Upper lobe of left lung (tissue), 6 donors: ENCODE measurements at regions not wholly inside any gene's neighbourhood (a gene's known extent, or its start where the extent isn't known, plus 50 kb on each side); places are given as distances from the start of the nearest gene placed in this dataset.

Experiments
- ATAC-seq, 2 donors: fragments of 200-7000 bp; cut with Tn5 transposase; one replicate each; pipeline ENCODE4 v1.9.1; 2022; ENCODE audit warnings: mild to moderate bottlenecking in 2 of 2, moderate library complexity in 2 of 2; ENCODE audit not compliant: low FRiP score in 2 of 2
- DNase-seq, 2 donors: peaks; one replicate each; pipeline ENCODE4 v3.0.0-alpha.2; 2019 to 2020
- H3K27ac ChIP-seq, 4 donors: fragments of 200-600 bp; sonication (generic); one replicate each; pipeline ENCODE4 v1.5.1; 2016 to 2019
- H3K27me3 ChIP-seq, 4 donors: fragments of 200-600 bp; sonication (generic); one replicate each; pipeline ENCODE4 v1.5.1; 2017 to 2019
- H3K36me3 ChIP-seq, 4 donors: fragments of 200-600 bp; sonication (generic); one replicate each; pipeline ENCODE4 v1.5.1; 2016 to 2019
- H3K4me1 ChIP-seq, 4 donors: fragments of 200-600 bp; sonication (generic); one replicate each; pipeline ENCODE4 v1.5.1; 2018 to 2019
- H3K4me3 ChIP-seq, 4 donors: fragments of 200-600 bp; sonication (generic); one replicate each; pipeline ENCODE4 v1.5.1; 2017 to 2019; ENCODE audit warnings: mild to moderate bottlenecking in 2 of 4, moderate library complexity in 1 of 4
- H3K9me3 ChIP-seq, 4 donors: fragments of 200-600 bp; sonication (generic); one replicate each; pipeline ENCODE4 v1.5.1; 2018 to 2019
- EP300 ChIP-seq, 4 donors: sonication (generic); formaldehyde crosslinking; IDR thresholded peaks; one replicate each; pipeline ENCODE4 v1.5.1; 2017; ENCODE audit warnings: antibody characterized with exemption in 4 of 4, control low read depth in 2 of 4
- POLR2A ChIP-seq, 4 donors: fragments of 450-650 bp; IDR thresholded peaks; one replicate each; pipeline ENCODE4 v1.5.1; 2016 to 2017; ENCODE audit warnings: antibody characterized with exemption in 4 of 4, mild to moderate bottlenecking in 2 of 4
- POLR2AphosphoS5 ChIP-seq, 2 donors: sonication (generic); formaldehyde crosslinking; IDR thresholded peaks; one replicate each; pipeline ENCODE4 v1.5.1; 2017; ENCODE audit warnings: antibody characterized with exemption in 2 of 2
- WGBS, 2 donors: methylation state at CpG; one replicate each; pipeline ENCODE4 v1.1.5; 2017 to 2018; 5-methylcytosine and 5-hydroxymethylcytosine counted together
- TF ChIP-seq, protein P1 (sequence below), 6 experiments: fragments of 450-650 bp in 4 of 6; fragments of 200-600 bp in 2 of 6; sonication (generic) in 2 of 6; IDR thresholded peaks; one replicate each; pipeline ENCODE4 v1.5.1; 2016 to 2019; ENCODE audit warnings: antibody characterized with exemption in 6 of 6
- donor health status: DM: no; HTN: no; CAD: no; lungs with moderate emphysema.
- donor health status: DM: no; HTN: yes; CAD: no; lungs with severe emphysema.

DNA sequence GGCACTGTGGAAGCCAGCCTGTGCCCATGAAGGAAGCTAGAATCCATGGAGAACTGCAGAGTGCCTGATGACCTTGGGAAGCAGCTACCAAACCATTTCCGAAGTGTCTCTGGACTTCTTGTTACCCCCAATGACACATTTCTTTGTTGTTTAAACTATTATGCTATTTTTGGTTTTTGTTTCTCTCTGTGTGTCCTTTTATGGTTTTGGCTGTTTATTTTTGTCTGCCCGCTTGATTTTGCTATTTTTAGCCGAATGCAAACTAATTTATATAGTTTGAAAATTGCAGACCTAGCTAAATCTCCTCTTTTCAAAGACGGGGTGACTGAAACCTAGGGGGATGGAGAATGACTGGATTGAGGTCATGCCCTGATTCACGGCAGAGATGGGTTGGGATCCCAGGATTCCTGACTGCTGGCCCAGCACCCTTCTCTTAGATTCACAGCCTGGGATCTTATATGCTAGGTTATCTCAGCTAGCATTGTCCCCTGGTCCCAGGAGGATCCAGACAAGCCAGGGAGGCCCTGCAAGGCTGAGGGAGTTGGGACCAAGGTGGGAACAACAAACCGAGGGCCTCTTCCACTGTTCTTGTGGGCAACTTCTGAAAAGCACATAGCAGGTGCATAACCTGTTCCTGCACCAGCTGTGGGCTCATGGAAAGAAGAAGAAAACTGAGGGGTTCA, 116.3 kb upstream of the HAAO start:
- no peak for ATAC-seq
- DNase-seq: no peak
- H3K9me3 ChIP-seq: no peaks in the 10 kb centered on the region
- H3K36me3 ChIP-seq: no peaks in the 10 kb centered on the region
- peak overlapping the region in 2 of 4 donors; percentile 39 to 71 for H3K27ac ChIP-seq
- 50% methylated on average over 6 of the region's 6 CpGs for WGBS, 2 donors
- H3K27me3 ChIP-seq: peaks cover 0 to 6% (median 0%) of the 10 kb centered on the region in 4 donors
- no peak overlapping the region for H3K4me3 ChIP-seq
- no peak for TF ChIP-seq POLR2A (IDR thresholded peaks at IDR 0.05)
- TF ChIP-seq, protein P1, sequence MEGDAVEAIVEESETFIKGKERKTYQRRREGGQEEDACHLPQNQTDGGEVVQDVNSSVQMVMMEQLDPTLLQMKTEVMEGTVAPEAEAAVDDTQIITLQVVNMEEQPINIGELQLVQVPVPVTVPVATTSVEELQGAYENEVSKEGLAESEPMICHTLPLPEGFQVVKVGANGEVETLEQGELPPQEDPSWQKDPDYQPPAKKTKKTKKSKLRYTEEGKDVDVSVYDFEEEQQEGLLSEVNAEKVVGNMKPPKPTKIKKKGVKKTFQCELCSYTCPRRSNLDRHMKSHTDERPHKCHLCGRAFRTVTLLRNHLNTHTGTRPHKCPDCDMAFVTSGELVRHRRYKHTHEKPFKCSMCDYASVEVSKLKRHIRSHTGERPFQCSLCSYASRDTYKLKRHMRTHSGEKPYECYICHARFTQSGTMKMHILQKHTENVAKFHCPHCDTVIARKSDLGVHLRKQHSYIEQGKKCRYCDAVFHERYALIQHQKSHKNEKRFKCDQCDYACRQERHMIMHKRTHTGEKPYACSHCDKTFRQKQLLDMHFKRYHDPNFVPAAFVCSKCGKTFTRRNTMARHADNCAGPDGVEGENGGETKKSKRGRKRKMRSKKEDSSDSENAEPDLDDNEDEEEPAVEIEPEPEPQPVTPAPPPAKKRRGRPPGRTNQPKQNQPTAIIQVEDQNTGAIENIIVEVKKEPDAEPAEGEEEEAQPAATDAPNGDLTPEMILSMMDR (IDR thresholded peaks at IDR 0.05): no peak
- no peak for TF ChIP-seq POLR2AphosphoS5 (IDR thresholded peaks at IDR 0.05)
- peaks cover 44 to 65% (median 52%) of the 10 kb centered on the region in 4 donors for H3K4me1 ChIP-seq

DNA sequence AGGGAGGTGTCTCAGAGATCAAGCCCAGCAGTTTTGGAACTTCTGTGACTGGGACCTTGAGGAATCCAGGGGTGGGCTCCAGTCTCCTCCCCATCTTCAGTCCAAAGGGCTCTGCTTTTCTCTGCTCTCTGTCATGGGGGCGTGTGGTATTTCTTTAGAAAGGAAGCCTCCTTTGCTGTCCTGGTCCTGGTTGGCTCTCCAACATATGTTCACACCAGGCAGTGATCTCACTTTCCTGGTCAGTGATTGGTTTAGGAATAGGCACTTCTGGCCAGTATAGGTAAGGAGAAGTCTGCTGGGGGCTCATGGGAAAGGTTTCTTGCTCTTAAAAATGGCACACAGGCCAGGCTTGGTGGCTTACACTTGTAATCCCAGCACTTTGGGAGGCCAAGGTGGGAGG, 115.5 kb upstream of the HAAO start:
- 93 to 100% methylated on average over 1 of the region's 1 CpG for WGBS, 2 donors
- peaks cover 0 to 6% (median 0%) of the 10 kb centered on the region in 4 donors for H3K27me3 ChIP-seq
- ATAC-seq: no peak
- DNase-seq: no peak
- H3K27ac ChIP-seq: peak overlapping the region; percentile 71 to 78 (median 72)
- no peak overlapping the region for H3K4me3 ChIP-seq
- H3K36me3 ChIP-seq: no peaks in the 10 kb centered on the region
- H3K9me3 ChIP-seq: no peaks in the 10 kb centered on the region
- TF ChIP-seq EP300 (IDR thresholded peaks at IDR 0.05): no peak
- TF ChIP-seq, protein P1 (IDR thresholded peaks at IDR 0.05): no peak
- no peak for TF ChIP-seq POLR2A (IDR thresholded peaks at IDR 0.05)
- H3K4me1 ChIP-seq: peaks cover 45 to 70% (median 54%) of the 10 kb centered on the region in 4 donors

DNA sequence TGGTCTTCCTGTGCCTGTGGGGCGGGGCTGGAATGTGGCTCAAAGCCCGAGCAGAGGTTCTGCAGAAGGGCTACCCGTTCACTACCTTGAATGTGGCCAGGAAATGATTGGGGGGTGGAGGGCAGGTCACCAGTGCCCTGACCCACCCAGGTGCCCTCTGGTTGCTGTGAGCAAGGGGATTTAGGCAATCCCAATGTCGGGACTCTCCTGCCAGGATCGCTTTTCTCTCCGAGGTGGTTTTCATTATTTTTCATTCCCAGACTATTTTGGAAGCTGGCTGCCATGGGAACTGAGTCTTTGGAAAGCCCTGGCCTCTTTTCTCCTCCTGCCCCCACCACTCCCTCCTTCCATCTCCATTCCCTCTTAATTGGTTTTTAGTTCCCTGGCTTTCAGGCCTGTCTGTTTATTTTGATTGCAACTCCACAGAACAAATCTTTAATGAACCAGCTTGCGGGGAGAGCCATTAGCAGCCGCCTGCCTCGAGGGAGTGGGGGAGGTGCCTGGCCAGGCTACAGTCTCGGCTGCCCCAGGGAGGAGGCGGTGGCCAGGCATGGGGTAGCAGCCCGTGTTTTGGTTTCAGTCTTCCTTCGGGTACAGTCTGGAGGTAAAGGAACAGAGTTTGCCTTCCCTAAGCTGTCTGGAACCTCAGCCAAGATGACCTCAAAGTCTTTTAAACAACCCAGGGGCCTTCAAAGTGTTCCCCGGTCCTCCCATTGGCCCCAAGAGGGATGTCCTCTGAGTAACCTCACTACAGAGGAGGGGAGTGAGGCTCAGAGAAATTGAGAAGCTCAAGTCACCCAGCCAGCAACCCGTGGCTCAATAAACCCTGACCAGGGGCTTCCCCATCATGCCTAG, 114.4 kb upstream of the HAAO start:
- Histone ChIP-seq H3K27ac (peak overlapping the region; percentile 71 to 78 (median 72)), H3K4me3 (no peak overlapping the region), H3K36me3 (no peaks in the 10 kb centered on the region), H3K27me3 (peaks cover 0 to 6% (median 0%) of the 10 kb centered on the region in 4 donors), H3K9me3 (no peaks in the 10 kb centered on the region), H3K4me1 (peaks cover 45 to 70% (median 54%) of the 10 kb centered on the region in 4 donors)
- whole genome bisulfite sequencing, 2 donors: 27 to 28% methylated on average over 12 to 15 of the region's 15 CpGs
- ATAC-seq (peak; percentile 56 to 88), DNase-seq (peak in 1 of 2 donors; percentile 64)
- TF ChIP-seq, protein P1 (IDR thresholded peaks at IDR 0.05): no peak
- TF ChIP-seq POLR2AphosphoS5 (IDR thresholded peaks at IDR 0.05) (peak in 1 of 2 donors; percentile 14), EP300 (IDR thresholded peaks at IDR 0.05) (no peak)

DNA sequence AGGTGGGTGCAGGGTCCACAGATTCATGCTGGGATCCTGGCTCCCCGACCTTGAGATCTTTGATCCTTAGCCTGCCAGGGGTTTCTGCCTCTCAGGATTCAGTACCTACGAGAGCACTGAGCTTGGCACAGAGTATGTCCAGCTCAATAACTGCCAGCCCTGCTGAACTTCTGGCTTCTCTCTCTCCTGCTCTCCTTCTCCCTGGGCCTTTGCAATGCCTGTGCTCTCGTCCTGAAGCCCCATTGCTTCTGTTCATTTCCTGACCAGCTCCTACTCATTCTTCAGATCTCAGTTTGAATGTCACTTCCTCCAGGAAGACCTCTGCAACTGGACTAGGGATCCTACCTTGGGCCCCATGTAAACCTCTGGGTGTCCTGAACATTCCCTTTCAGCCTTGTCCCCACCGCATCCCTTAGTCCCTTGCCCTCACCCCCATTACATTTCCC, 113.8 kb upstream of the HAAO start:
- WGBS, 2 donors: 27 to 28% methylated on average over 4 of the region's 4 CpGs
- Histone ChIP-seq H3K27ac (peak overlapping the region; percentile 71 to 78 (median 72)), H3K9me3 (no peaks in the 10 kb centered on the region), H3K27me3 (peaks cover 0 to 6% (median 0%) of the 10 kb centered on the region in 4 donors), H3K36me3 (no peaks in the 10 kb centered on the region), H3K4me1 (peaks cover 44 to 67% (median 54%) of the 10 kb centered on the region in 4 donors), H3K4me3 (no peak overlapping the region)
- ATAC-seq: no peak
- TF ChIP-seq, protein P1 (IDR thresholded peaks at IDR 0.05): no peak
- TF ChIP-seq POLR2AphosphoS5 (IDR thresholded peaks at IDR 0.05) (no peak), EP300 (IDR thresholded peaks at IDR 0.05) (no peak), POLR2A (IDR thresholded peaks at IDR 0.05) (no peak)
- DNase-seq: no peak
